SK-N-MC (cell line): ENCODE measurements at regions not wholly inside any gene's neighbourhood (a gene's known extent, or its start where the extent isn't known, plus 50 kb on each side); places are given as distances from the start of the nearest gene placed in this dataset.

Experiments
- DNase-seq: peaks from one replicate; pipeline ENCODE4 v3.0.0-alpha.2; 2011; ENCODE audit warnings: low read depth, low spot score
- H3K27ac ChIP-seq: fragments of 200-600 bp; sonication (generic); 2 replicates; pipeline ENCODE4 v1.5.1; 2016; ENCODE audit warnings: mixed run types
- H3K36me3 ChIP-seq: fragments of 200-600 bp; sonication (generic); 2 replicates; pipeline ENCODE4 v1.6.1; 2017; ENCODE audit warnings: antibody characterized with exemption, low read length, mixed read lengths; ENCODE audit not compliant: insufficient read depth
- H3K4me3 ChIP-seq: fragments of 200-600 bp; sonication (generic); 2 replicates; pipeline ENCODE4 v1.5.1; 2016
- H3K9ac ChIP-seq: fragments of 200-600 bp; sonication (generic); 2 replicates; pipeline ENCODE4 v1.8.0; 2017; ENCODE audit warnings: mixed run types, mixed read lengths; ENCODE audit not compliant: insufficient read length
- H3K9me3 ChIP-seq: fragments of 200-600 bp; sonication (generic); 2 replicates; pipeline ENCODE4 v1.6.1; 2017; ENCODE audit warnings: low read depth, mild to moderate bottlenecking, antibody characterized with exemption, low read length, moderate library complexity, mixed read lengths
- EZH2 ChIP-seq: fragments of 200-600 bp; sonication (generic); IDR thresholded peaks from one replicate; pipeline ENCODE4 v1.6.1; 2017; ENCODE audit warnings: antibody characterized with exemption
- FOXP2 ChIP-seq: optimal IDR thresholded peaks from 2 replicates; pipeline ENCODE3; 2011; ENCODE audit warnings: mild to moderate bottlenecking, moderate library complexity; ENCODE audit not compliant: insufficient read depth; ENCODE audit errors: extremely low read length, control extremely low read depth
- POLR2AphosphoS5 ChIP-seq: IDR thresholded peaks from 2 replicates; pipeline ENCODE4 v1.6.1; 2012; ENCODE audit warnings: mild to moderate bottlenecking, low read depth, low read length, borderline replicate concordance

- no peak for DNase-seq
- H3K9me3 ChIP-seq, result no peaks in the 10 kb centered on the region
- H3K4me3 ChIP-seq, result no peak overlapping the region
- TF ChIP-seq EZH2 (no peak), POLR2AphosphoS5 (no peak), FOXP2 (no peak)
- no peak overlapping the region for H3K9ac ChIP-seq
- H3K27ac ChIP-seq, result no peak overlapping the region
- H3K36me3 ChIP-seq, result no peaks in the 10 kb centered on the region
Measured at GRCh38 chr2:136664713-136665405, 100.5 kb upstream of the THSD7B start.

DNA sequence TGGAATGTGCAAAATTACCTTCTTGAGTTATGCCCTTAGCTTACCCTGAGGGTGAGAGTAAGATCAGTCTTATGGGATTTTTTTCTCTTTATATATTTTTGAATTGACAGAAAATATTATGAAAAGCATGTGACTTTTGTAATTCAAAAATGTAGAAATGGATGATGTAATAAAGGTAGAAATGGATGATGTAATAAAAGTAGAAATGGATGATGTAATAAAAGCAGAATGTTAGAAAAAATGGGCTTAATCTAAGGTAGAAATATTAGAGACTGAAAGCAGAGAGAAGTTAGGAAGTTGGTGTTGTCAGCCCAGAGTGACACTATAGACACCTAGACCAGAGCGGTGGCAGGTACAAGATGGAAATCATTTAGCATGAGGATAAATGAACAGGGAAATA, 107.1 kb upstream of the THSD7B start:
- DNase-seq, result no peak
- Histone ChIP-seq H3K9me3 (no peaks in the 10 kb centered on the region), H3K4me3 (no peak overlapping the region), H3K36me3 (no peaks in the 10 kb centered on the region), H3K9ac (no peak overlapping the region), H3K27ac (no peak overlapping the region)
- TF ChIP-seq FOXP2, result no peak

- TF ChIP-seq FOXP2 (no peak), POLR2AphosphoS5 (no peak), EZH2 (no peak)
- no peaks in the 10 kb centered on the region for H3K9me3 ChIP-seq
- H3K4me3 ChIP-seq, result no peak overlapping the region
- no peak overlapping the region for H3K9ac ChIP-seq
- H3K36me3 ChIP-seq, result no peaks in the 10 kb centered on the region
- no peak overlapping the region for H3K27ac ChIP-seq
- DNase-seq, result no peak
Measured at GRCh38 chr2:136653861-136654260, 111.5 kb upstream of the THSD7B start.

GRCh38 chr2:136651456-136652010, 113.8 kb upstream of the THSD7B start:
- H3K4me3 ChIP-seq, result no peak overlapping the region
- no peak for TF ChIP-seq POLR2AphosphoS5
- no peak for TF ChIP-seq EZH2
- no peak for TF ChIP-seq FOXP2
- H3K9me3 ChIP-seq, result no peaks in the 10 kb centered on the region
- no peak overlapping the region for H3K27ac ChIP-seq
- H3K36me3 ChIP-seq, result no peaks in the 10 kb centered on the region
- no peak overlapping the region for H3K9ac ChIP-seq
- DNase-seq, result no peak

GRCh38 chr2:136647039-136647438, 118.3 kb upstream of the THSD7B start:
- TF ChIP-seq FOXP2 (no peak), POLR2AphosphoS5 (no peak), EZH2 (no peak)
- Histone ChIP-seq H3K36me3 (no peaks in the 10 kb centered on the region), H3K27ac (no peak overlapping the region), H3K4me3 (no peak overlapping the region), H3K9ac (no peak overlapping the region), H3K9me3 (no peaks in the 10 kb centered on the region)
- no peak for DNase-seq

- Histone ChIP-seq H3K36me3 (no peaks in the 10 kb centered on the region), H3K27ac (no peak overlapping the region), H3K4me3 (no peak overlapping the region), H3K9ac (no peak overlapping the region), H3K9me3 (no peaks in the 10 kb centered on the region)
- no peak for DNase-seq
- no peak for TF ChIP-seq POLR2AphosphoS5
- TF ChIP-seq EZH2, result no peak
- TF ChIP-seq FOXP2, result no peak
Measured at GRCh38 chr2:136645236-136645828, 120.0 kb upstream of the THSD7B start.

DNA sequence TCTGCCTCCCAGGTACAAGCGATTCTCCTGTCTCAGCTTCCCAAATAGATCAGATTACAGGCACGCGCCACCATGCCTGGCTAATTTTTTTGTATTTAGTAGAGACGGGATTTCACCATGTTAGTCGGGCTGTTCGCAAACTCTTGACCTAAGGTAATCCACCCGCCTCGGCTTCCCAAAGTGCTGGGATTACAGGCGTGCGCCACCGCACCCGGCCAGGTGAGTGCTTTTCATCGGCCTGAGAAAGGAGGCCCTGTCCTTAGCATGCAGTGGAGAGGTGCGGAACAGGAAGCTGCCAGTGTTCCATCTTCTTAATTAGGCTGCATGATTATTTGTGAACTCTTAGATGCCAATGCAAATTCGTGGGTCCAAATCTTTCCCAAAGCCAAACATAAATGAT, 125.7 kb upstream of the THSD7B start:
- Histone ChIP-seq H3K9ac (no peak overlapping the region), H3K9me3 (no peaks in the 10 kb centered on the region), H3K4me3 (no peak overlapping the region), H3K36me3 (no peaks in the 10 kb centered on the region), H3K27ac (no peak overlapping the region)
- DNase-seq, result no peak
- TF ChIP-seq EZH2 (no peak), POLR2AphosphoS5 (no peak), FOXP2 (no peak)

DNA sequence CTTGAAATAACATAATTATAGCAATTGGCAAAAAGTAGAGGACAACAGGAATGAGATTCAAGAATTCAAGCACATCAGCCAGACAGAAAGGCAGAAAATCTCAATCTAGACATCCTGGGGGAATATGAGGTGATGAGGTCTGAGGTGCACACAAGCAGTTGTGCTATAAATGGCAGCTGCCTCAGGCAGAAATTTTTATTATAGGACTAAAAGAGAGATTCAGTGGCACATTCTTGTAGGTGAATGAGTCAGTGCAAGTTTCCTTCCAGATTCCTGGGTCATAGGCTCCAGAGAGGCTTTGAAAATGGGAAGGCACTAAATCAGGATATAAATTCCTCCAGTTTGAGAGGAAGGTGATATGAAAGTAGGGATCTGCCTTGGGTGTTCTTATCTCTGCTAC, 127.2 kb upstream of the THSD7B start:
- Histone ChIP-seq H3K4me3 (no peak overlapping the region), H3K36me3 (no peaks in the 10 kb centered on the region), H3K9ac (no peak overlapping the region), H3K9me3 (no peaks in the 10 kb centered on the region), H3K27ac (no peak overlapping the region)
- TF ChIP-seq POLR2AphosphoS5, result no peak
- TF ChIP-seq EZH2, result no peak
- no peak for TF ChIP-seq FOXP2
- DNase-seq, result no peak
